Kidney (tissue), 13 donors: ENCODE measurements at regions not wholly inside any gene's neighbourhood (a gene's known extent, or its start where the extent isn't known, plus 50 kb on each side); places are given as distances from the start of the nearest gene placed in this dataset.

Source experiments
- DNase-seq, 5 donors: peaks; one replicate each; pipeline ENCODE4 v3.0.0-alpha.2; 2013 to 2020
- FAIRE-seq: peaks from 2 replicates; lab custom pipeline; 2012; peaks lifted over from hg19 to GRCh38; lab: Jason Lieb, UNC
- H3K27ac ChIP-seq, 2 donors: one replicate each; pipeline ENCODE4 v1.7.0; 2013; ENCODE audit warnings: low read depth in 2 of 2, low read length in 2 of 2, inconsistent platforms in 1 of 2
- H3K27me3 ChIP-seq: one replicate; pipeline ENCODE4 v1.7.1; 2013; ENCODE audit warnings: low read length, inconsistent platforms; ENCODE audit not compliant: control insufficient read depth, insufficient read depth
- H3K36me3 ChIP-seq, 3 donors: one replicate each; pipeline versions ENCODE4 v1.7.0 to v1.7.1; 2013; ENCODE audit warnings: low read length in 3 of 3, control low read depth in 1 of 3, inconsistent platforms in 1 of 3; ENCODE audit not compliant: insufficient read depth in 3 of 3, control insufficient read depth in 2 of 3
- H3K4me1 ChIP-seq, 3 donors: one replicate each; pipeline versions ENCODE4 v1.7.0 to v1.7.1; 2013; ENCODE audit warnings: low read length in 3 of 3, inconsistent platforms in 1 of 3, low read depth in 1 of 3; ENCODE audit not compliant: control insufficient read depth in 2 of 3, insufficient read depth in 2 of 3
- H3K4me3 ChIP-seq, 3 donors: one replicate each; pipeline versions ENCODE4 v1.7.0 to v1.8.1; 2013; ENCODE audit warnings: low read length in 3 of 3, control low read depth in 1 of 3, inconsistent platforms in 1 of 3
- H3K9ac ChIP-seq, 3 donors: one replicate each; pipeline versions ENCODE4 v1.7.0 to v1.7.1; 2013; ENCODE audit warnings: low read length in 3 of 3, control low read depth in 1 of 3, inconsistent platforms in 1 of 3
- H3K9me3 ChIP-seq, 3 donors: one replicate each; pipeline versions ENCODE4 v1.7.0 to v1.7.1; 2013; ENCODE audit warnings: low read length in 3 of 3, control low read depth in 1 of 3, inconsistent platforms in 1 of 3; ENCODE audit not compliant: control insufficient read depth in 2 of 3, insufficient read depth in 1 of 3
- CTCF ChIP-seq: IDR thresholded peaks from 3 replicates; pipeline ENCODE4 v1.5.1; 2012; ENCODE audit warnings: mild to moderate bottlenecking, moderate library complexity, borderline replicate concordance; ENCODE audit not compliant: insufficient read depth; ENCODE audit errors: extremely low read depth
- intact Hi-C: fragments of 100-400 bp; cut with DNase I; formaldehyde crosslinking; loops from one replicate; pipeline ENCODE4 v1.11.1; 2022
- donor health status: control.
- donor health status: control.
- donor health status: control.
- donor health status: control.
- donor health status: control.
- donor health status: DM: yes; HTN: yes; CAD: no.
- donor health status: Normal renal cell carcinoma (clear cell type).

DNA sequence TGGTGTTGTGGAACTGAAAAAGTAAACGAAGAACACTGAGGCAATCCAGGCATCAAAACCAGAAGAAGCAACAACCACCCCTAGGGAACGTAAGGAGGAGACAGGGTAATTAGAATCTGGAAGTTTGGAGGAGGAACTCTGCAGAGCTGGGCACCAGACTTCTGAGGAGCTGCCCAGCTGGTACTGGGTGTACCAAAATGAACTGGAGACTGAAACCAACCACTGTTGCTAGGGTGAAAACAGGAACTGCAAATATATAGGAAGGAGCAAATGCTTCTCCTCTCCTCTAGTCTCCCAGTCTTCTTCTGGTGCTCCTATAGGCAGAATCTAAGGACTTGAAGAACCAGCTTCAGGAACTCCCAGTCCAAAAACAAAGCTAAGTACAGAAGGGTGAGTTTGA, 189.8 kb downstream of the ELAVL2 start:
- H3K9me3 ChIP-seq, result no peaks in the 10 kb centered on the region
- no peak for DNase-seq
- intact Hi-C loops, result no loop called here
- no peaks in the 10 kb centered on the region for H3K36me3 ChIP-seq
- no peak overlapping the region for H3K9ac ChIP-seq
- TF ChIP-seq CTCF, result no peak
- no peak for FAIRE-seq
- no peaks in the 10 kb centered on the region for H3K4me1 ChIP-seq
- H3K27ac ChIP-seq, result no peak overlapping the region
- no peak overlapping the region for H3K4me3 ChIP-seq
- H3K27me3 ChIP-seq, result no peaks in the 10 kb centered on the region

DNA sequence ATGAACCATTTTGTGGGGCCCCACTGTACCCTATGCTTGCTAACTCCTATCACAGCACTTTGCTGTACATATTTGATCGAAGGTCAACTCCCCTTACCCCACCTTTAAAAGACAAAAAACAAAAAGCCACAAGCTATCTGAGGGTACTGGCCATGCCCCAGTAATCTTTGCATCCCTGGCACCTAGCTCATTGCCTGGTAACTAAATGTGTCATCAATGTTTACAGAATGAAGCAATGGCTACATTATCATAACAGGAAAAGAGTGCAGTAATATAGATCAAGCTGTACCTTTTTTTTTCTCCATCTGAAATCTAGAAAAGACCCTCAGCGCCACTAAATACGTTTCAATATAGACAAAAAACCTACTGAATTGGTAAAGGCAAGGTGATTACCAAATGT, 188.0 kb downstream of the ELAVL2 start:
- DNase-seq (no peak), FAIRE-seq (no peak)
- H3K36me3 ChIP-seq, result no peaks in the 10 kb centered on the region
- no peak for TF ChIP-seq CTCF
- H3K9me3 ChIP-seq, result no peaks in the 10 kb centered on the region
- H3K27me3 ChIP-seq, result no peaks in the 10 kb centered on the region
- H3K4me3 ChIP-seq, result no peak overlapping the region
- H3K9ac ChIP-seq, result no peak overlapping the region
- intact Hi-C loops, result no loop called here
- H3K27ac ChIP-seq, result no peak overlapping the region
- H3K4me1 ChIP-seq, result no peaks in the 10 kb centered on the region

- Histone ChIP-seq H3K27ac (no peak overlapping the region), H3K4me1 (no peaks in the 10 kb centered on the region), H3K4me3 (no peak overlapping the region), H3K27me3 (no peaks in the 10 kb centered on the region), H3K36me3 (no peaks in the 10 kb centered on the region), H3K9ac (no peak overlapping the region), H3K9me3 (no peaks in the 10 kb centered on the region)
- FAIRE-seq (no peak), DNase-seq (no peak)
- intact Hi-C loops, result no loop called here
- TF ChIP-seq CTCF, result no peak
These were observed 187.1 kb downstream of the ELAVL2 start for GRCh38 chr9:23638837-23639426.
